ENCODE measurements at regions not wholly inside any gene's neighbourhood (a gene's known extent, or its start where the extent isn't known, plus 50 kb on each side); places are given as distances from the start of the nearest gene placed in this dataset.
A peak's percentile ranks its signal among the peaks of the same experiment; 100 is the strongest.
"Not testable (repeated sequence)": the region's sequence is repeated elsewhere in the genome, so short reads cannot be mapped to it uniquely, and the experiment has no call there.

GRCh38 chr6:6923605-6924004, 184.2 kb upstream of the RREB1 start:
- DNase-seq = no peak

GRCh38 chr6:6924708-6925107, 183.1 kb upstream of the RREB1 start:
- no peak for DNase-seq

GRCh38 chr6:6925391-6926164, 182.2 kb upstream of the RREB1 start:
- no peak for DNase-seq

GRCh38 chr6:6926856-6927255, 180.9 kb upstream of the RREB1 start:
- no peak for DNase-seq

GRCh38 chr6:6927521-6928361, 180.0 kb upstream of the RREB1 start:
- no peak for DNase-seq

- no peak for DNase-seq
Observed at GRCh38 chr6:6930223-6930880, 177.4 kb upstream of the RREB1 start.

- DNase-seq = no peak
Observed at GRCh38 chr6:6931071-6932025, 176.4 kb upstream of the RREB1 start.

GRCh38 chr6:6932341-6932740, 175.4 kb upstream of the RREB1 start:
- no peak for DNase-seq

- no peak for DNase-seq
Observed at GRCh38 chr6:6932968-6933367, 174.8 kb upstream of the RREB1 start.

GRCh38 chr6:6940031-6941025, 167.4 kb upstream of the RREB1 start:
- DNase-seq = no peak

GRCh38 chr6:6941201-6941600, 166.6 kb upstream of the RREB1 start:
- DNase-seq = no peak

GRCh38 chr6:6942091-6942490, 165.7 kb upstream of the RREB1 start:
- DNase-seq = no peak

GRCh38 chr6:6942831-6943230, 164.9 kb upstream of the RREB1 start:
- DNase-seq = peak; percentile 62

GRCh38 chr6:6943421-6943820, 164.3 kb upstream of the RREB1 start:
- no peak for DNase-seq

GRCh38 chr6:6946206-6947155, 161.3 kb upstream of the RREB1 start:
- DNase-seq = no peak

- no peak for DNase-seq
Observed at GRCh38 chr6:6950373-6951145, 157.2 kb upstream of the RREB1 start.

- no peak for DNase-seq
Observed at GRCh38 chr6:6951355-6951754, 156.4 kb upstream of the RREB1 start.

- no peak for DNase-seq
Observed at GRCh38 chr6:6952484-6952883, 155.3 kb upstream of the RREB1 start.

GRCh38 chr6:6952927-6953326, 154.8 kb upstream of the RREB1 start:
- not testable (repeated sequence) for DNase-seq
